Upper lobe of left lung (tissue), 4 donors: ENCODE measurements at regions not wholly inside any gene's neighbourhood (a gene's known extent, or its start where the extent isn't known, plus 50 kb on each side); places are given as distances from the start of the nearest gene placed in this dataset.

Source experiments
- CTCF ChIP-seq, 6 experiments: fragments of 450-650 bp in 4 of 6; fragments of 200-600 bp in 2 of 6; sonication (generic) in 2 of 6; IDR thresholded peaks; one replicate each; pipeline ENCODE4 v1.5.1; 2016 to 2019; ENCODE audit warnings: antibody characterized with exemption in 6 of 6
- EP300 ChIP-seq, 4 donors: sonication (generic); formaldehyde crosslinking; IDR thresholded peaks; one replicate each; pipeline ENCODE4 v1.5.1; 2017; ENCODE audit warnings: antibody characterized with exemption in 4 of 4, control low read depth in 2 of 4
- POLR2A ChIP-seq, 4 donors: fragments of 450-650 bp; IDR thresholded peaks; one replicate each; pipeline ENCODE4 v1.5.1; 2016 to 2017; ENCODE audit warnings: antibody characterized with exemption in 4 of 4, mild to moderate bottlenecking in 2 of 4

GRCh38 chr17:36863676-36864612 lies 73.3 kb upstream of the LHX1 start:
- TF ChIP-seq CTCF (IDR thresholded peaks at IDR 0.05) (no peak), EP300 (IDR thresholded peaks at IDR 0.05) (no peak), POLR2A (IDR thresholded peaks at IDR 0.05) (no peak)
